NCI-H1930 (cell line): ENCODE measurements at regions not wholly inside any gene's neighbourhood (a gene's known extent, or its start where the extent isn't known, plus 50 kb on each side); places are given as distances from the start of the nearest gene placed in this dataset.
"Not testable (repeated sequence)": the region's sequence is repeated elsewhere in the genome, so short reads cannot be mapped to it uniquely, and the experiment has no call there.

ENCODE experiments used
- DNase-seq, 2 experiments: peaks; one replicate each; lab custom pipeline; 2025; lab: John Stamatoyannopoulos, UW

DNA sequence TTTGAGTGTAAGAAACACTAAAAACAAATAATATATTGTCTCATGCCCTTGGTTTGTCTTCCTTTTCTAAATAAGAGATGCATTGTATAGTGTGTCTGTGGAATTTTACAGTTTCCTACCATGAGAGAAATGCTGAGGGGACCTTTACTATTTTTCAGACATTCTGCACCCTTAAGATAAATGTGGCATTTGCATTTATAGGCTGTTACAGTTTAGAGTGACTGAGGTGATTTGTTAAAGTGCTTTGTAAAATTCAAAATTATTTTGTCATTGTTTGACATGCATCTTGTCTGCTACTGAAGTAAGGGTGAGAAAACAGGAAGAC lies 78.9 kb upstream of the ZSWIM2 start:
- no peak for DNase-seq

DNA sequence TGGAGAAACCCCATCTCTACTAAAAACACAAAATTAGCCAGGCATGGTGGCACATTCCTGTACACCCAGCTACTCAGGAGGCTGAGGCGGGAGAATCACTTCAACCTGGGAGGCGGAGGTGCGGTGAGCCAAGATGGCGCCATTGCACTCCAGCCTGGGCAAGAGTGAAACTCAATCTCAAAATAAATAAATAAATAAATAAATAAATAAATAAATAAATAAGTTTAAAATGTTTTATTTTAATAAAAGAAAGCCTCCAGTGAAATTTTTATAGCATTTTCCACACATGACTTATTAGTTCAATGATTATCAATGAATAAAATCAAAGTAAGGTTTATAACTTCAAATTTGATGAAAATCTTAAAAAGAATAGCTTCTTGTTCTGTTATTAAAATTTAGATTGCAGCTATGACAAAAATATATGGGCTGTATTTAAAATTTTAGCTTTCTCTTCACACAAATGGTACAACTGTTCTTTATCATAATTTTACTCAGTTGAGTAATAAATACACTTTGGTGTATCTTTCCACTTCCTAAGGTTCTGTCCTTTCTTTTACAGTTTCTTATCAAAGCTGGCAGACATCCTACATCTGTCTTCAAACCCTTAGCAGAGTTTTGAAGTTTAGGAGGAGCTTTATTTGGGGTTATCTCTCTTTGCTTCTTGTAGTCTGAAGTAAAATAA lies 78.4 kb upstream of the ZSWIM2 start:
- no peak for DNase-seq

DNA sequence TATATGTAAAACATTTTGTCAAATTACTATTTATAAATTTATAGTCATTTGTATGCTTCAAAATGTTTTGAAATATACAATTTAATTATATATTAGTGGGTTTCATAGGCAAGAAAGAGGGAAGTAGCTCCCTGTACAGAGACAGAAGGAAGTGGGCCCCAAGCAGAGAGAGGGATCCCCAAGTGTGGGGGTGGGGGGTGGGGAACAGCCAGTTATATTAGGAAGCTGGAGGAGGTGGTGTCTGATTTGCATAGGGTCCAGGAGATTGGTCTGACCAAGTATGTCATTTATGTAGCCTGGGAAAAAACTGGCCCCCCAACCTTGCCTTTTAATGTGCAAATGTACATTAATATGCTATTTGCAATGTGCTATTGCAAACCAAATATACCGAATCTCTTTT lies 76.5 kb upstream of the ZSWIM2 start:
- DNase-seq, result no peak

DNA sequence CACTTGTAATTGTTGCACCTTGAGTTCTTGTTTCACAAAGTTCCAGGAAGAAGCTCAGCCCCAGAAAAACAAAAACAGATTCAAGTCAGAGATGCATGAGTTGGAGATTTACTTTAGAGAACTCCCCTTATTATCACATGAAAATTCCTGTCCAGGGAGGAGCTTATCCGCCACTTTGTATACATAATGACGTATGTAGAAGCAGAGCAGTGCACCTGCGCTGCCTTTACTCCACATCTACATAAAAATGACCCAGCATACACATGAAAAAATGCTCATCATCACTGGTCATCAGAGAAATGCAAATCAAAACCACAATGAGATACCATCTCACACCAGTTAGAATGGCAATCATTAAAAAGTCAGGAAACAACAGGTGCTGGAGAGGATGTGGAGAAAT lies 73.3 kb upstream of the ZSWIM2 start:
- not testable (repeated sequence) for DNase-seq

DNA sequence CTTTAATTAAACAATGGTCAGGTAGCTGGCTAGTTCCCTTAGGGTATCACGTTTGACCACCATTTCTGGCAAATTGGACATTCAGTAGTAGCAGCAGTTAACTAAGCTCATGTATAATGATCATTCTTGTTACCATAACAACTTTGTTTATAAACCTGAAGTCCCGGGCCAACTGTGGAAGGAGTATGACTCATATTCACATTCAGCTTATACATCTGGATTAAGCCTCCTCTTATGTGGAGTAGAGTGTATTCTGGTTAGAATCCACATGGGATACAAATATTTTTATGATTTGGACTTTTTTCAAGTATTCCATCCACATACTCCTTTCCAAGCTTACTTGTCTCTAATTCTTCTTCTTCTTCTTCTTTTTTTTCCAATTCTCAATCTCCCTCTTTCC lies 70.3 kb upstream of the ZSWIM2 start:
- no peak for DNase-seq

DNA sequence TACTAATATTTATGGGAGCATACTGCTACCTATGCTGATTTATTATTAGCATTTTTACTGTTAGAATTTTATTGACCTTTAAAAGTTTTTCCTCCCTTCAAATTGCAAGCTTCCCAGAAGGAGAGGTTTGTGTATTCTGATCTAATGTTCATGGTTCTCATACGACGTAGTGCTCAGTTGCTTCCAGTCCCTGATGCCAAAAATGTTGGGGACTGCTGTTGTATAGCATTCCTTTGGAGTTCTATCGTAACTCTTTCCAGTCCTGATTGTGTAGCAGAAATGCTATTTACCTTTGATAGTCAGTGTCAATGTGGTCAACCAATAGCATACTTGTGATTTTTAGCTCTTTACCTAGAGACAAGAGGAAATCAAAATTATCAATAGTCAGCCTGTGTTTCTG lies 69.5 kb upstream of the ZSWIM2 start:
- no peak for DNase-seq

DNA sequence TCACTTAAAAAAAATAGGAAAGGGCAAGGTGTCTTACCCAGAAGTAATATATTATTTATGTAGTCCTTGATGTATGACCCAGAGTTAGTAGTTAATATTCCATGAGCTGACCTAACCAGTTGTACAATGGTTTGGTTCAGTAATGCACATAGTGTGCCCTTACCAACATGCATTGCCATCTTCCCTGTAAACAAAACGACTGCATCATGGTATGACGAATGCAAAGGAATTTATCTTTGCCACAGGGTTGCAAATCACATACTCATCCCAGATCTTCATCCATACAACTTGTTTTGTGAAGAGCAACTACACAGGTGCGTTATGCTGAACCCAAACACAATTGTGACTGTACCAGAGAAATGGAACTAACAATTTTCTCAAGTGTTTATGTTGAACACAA lies 68.9 kb upstream of the ZSWIM2 start:
- no peak for DNase-seq

DNA sequence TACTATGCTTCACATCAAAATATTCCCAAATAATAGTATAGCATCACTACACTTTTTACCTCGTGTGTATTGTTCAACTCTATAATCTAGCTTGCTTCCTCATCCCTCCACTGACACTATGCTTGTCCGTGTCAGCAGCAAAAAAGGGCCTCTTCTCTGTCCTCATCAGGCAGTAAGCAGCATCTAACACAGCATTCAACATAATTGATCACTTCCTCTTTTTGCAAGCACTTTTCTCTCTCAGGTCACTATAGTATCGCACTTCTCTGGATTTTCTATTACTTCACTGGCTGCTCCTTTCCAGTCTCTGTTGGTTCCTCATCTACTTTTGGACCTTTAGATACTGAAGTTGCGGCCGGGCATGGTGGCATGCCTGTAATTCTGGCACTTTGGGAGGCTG lies 64.9 kb upstream of the ZSWIM2 start:
- DNase-seq, result no peak

DNA sequence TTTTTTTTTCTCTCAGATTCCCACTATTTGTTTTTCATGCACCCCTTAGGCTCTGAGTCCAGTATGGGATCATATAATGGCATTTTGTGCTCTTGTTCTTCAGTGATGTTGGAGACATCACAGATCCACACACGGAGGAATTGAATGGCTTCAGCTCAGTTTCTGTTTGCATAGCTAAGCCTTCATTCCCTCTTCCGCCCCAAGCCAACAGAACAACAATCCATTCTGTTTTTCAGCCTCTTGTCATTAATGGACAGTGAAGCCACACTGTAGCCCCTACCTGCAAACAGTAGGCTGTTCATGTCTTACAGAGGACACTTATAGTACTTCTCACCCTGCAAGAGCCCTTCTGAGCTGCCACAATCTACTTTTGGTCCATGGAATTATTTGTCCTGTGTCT lies 64.0 kb upstream of the ZSWIM2 start:
- DNase-seq, result no peak

DNA sequence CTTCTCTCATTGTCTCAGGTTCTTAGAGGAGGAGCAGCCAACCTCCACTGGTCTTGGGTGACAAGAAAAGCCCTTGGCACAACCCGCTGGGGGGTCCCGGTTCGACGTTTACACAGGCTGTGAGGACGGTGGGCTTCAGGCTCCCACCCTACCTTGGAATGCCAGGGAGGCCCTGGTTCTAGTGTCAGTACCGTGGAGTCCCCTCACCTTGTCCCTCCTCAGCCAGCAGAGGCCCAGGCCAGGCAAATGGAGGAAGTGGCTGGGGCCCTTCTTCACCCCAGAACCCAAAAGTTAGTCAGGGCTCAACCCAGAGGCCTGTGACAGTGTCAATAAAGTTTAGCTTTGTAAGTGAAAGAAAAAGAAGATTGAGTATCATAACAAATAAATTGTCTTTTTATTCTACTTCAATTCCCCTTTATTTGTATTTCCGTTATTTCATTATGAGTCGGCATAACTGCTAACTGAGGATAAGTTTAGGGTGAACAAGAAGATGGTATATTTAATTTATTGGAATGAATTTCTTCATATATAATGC lies 62.6 kb upstream of the ZSWIM2 start:
- DNase-seq, result no peak

DNA sequence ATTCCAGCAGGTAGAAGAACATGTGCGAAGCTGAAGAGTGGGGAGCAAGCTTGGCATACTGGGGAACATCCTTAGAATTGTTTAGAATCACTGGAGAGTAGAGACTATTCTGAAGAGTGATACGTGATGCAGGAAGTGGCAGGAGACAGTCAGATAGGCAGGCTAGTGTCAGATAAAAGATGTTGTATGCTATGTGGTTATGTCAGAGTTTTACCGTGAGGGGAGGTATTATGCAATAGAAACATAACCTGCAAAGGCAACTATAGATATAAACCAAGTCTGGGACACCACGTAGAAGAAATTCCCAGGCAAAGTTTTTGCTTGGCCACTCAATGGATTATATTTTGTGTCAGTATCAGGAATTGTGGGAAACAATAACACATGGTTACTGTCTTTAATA lies 62.0 kb upstream of the ZSWIM2 start:
- no peak for DNase-seq

DNA sequence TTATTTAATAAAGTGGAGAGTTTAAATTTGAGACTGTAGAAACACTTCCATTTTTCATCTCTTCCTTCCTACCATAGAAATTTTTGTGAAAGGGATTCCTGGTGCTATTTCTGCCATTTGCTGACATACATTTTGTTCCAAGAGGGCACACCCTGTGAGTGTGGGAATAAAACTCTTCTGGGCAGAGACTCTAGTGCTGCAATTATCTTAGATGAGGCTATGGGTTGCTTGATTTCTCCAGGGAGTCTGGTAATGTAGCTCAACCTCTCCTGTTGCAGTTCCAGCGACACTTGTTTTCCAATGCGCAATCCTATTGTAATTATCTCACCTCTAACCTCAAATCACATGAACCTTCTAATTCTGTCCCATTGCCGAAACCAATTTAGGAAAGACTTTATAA lies 60.1 kb upstream of the ZSWIM2 start:
- no peak for DNase-seq

DNA sequence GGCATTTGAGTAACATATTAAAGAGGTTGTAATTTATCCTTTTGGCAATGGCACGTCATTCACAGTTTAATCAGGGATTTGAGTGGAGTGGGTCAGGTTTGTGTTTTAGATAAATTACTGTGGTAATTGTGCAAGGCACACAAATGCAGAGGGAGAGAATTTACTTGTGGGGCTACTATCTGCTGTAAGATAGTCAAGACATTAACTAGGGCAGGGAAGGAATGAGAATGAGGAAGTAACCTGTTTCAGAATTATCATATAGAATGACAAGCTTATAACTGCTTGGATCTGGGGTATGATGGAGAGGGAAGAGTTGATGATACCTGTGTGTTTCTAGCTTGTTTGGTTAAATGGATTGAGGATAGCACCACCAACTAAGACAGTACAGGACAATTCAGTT lies 58.9 kb upstream of the ZSWIM2 start:
- no peak for DNase-seq

DNA sequence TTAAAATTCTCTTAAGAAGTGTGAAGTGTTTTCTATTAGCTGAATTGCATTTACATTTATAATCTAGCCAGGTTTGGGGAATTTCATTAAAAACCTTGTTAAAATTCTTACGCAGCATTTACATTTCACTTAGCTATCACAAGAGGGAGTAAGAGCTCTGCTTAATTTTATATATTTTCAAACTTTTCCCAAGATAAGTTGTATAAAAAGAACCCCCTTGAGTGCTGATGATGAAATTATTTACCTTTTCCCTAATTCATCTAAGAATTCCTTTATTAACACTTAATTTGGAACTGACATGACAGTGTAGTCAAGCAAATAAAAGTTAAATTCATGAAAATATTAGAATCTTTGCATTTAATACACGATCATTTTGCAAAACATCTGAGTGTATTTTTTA lies 54.2 kb upstream of the ZSWIM2 start:
- DNase-seq, result no peak
